Thyroid gland (tissue), 4 donors: ENCODE measurements at regions not wholly inside any gene's neighbourhood (a gene's known extent, or its start where the extent isn't known, plus 50 kb on each side); places are given as distances from the start of the nearest gene placed in this dataset.

Source experiments
- POLR2A ChIP-seq, 2 donors: fragments of 450-650 bp; IDR thresholded peaks; one replicate each; pipeline ENCODE4 v1.6.1; 2017; ENCODE audit warnings: antibody characterized with exemption in 2 of 2, mild to moderate bottlenecking in 2 of 2, moderate library complexity in 1 of 2
- TF ChIP-seq, protein P1 (sequence below), 6 experiments: fragments of 200-600 bp in 3 of 6; fragments of 450-650 bp in 3 of 6; sonication (generic) in 3 of 6; IDR thresholded peaks; one replicate each; pipeline ENCODE4 v1.5.1; 2016 to 2019; ENCODE audit warnings: antibody characterized with exemption in 6 of 6, mild to moderate bottlenecking in 2 of 6, inconsistent platforms in 1 of 6, moderate library complexity in 1 of 6

DNA sequence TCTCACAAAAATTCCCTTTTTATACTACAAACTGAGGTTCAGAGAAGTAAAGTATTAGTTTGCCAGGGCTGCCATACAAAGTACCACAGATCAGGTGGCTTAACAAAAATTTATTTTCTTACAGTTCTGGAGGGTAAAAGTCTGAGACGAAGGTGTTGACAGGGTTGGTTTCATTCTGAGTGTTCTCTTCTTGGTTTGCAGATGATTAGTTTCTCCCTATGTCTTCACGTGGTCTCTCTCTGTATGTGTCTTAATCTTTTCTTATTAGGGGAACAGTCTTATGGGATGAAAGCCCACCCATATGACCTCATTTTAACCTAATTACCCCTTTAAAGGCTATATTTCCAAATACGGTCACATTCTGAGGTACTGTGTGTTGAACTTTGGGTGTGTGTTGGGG lies 274.2 kb downstream of the BRINP1 start:
- TF ChIP-seq, protein P1, sequence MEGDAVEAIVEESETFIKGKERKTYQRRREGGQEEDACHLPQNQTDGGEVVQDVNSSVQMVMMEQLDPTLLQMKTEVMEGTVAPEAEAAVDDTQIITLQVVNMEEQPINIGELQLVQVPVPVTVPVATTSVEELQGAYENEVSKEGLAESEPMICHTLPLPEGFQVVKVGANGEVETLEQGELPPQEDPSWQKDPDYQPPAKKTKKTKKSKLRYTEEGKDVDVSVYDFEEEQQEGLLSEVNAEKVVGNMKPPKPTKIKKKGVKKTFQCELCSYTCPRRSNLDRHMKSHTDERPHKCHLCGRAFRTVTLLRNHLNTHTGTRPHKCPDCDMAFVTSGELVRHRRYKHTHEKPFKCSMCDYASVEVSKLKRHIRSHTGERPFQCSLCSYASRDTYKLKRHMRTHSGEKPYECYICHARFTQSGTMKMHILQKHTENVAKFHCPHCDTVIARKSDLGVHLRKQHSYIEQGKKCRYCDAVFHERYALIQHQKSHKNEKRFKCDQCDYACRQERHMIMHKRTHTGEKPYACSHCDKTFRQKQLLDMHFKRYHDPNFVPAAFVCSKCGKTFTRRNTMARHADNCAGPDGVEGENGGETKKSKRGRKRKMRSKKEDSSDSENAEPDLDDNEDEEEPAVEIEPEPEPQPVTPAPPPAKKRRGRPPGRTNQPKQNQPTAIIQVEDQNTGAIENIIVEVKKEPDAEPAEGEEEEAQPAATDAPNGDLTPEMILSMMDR (IDR thresholded peaks at IDR 0.05): no peak
- no peak for TF ChIP-seq POLR2A (IDR thresholded peaks at IDR 0.05)
